ENCODE measurements at regions not wholly inside any gene's neighbourhood (a gene's known extent, or its start where the extent isn't known, plus 50 kb on each side); places are given as distances from the start of the nearest gene placed in this dataset.

GRCh38 chr14:26004342-26004741 is 593.5 kb downstream of the NOVA1 start:
- no peak for ATAC-seq
- H3K4me1 ChIP-seq, result no peaks in the 10 kb centered on the region
- intact Hi-C loops (cut with DNase I), result no loop called here
- no peak overlapping the region for H3K4me3 ChIP-seq
- H3K9me3 ChIP-seq, result no peaks in the 10 kb centered on the region
- no peak overlapping the region for H3K27ac ChIP-seq
- no peaks in the 10 kb centered on the region for H3K36me3 ChIP-seq
- TF ChIP-seq POLR2A (IDR thresholded peaks at IDR 0.05), result no peak
- no peak for TF ChIP-seq CTCF (IDR thresholded peaks at IDR 0.05)
- no peak for DNase-seq
- WGBS, 4 donors, result 84 to 92% (median 88%) methylated on average over 2 of the region's 2 CpGs
- H3K27me3 ChIP-seq, result no peaks in the 10 kb centered on the region

GRCh38 chr14:25993830-25994229 is 604.0 kb downstream of the NOVA1 start:
- no peak overlapping the region for H3K4me3 ChIP-seq
- H3K36me3 ChIP-seq, result no peaks in the 10 kb centered on the region
- no peaks in the 10 kb centered on the region for H3K27me3 ChIP-seq
- TF ChIP-seq CTCF (IDR thresholded peaks at IDR 0.05), result no peak
- no peak for TF ChIP-seq POLR2A (IDR thresholded peaks at IDR 0.05)
- no peak for DNase-seq
- ATAC-seq, result no peak
- no peaks in the 10 kb centered on the region for H3K9me3 ChIP-seq
- intact Hi-C loops (cut with DNase I), result no loop called here
- no peaks in the 10 kb centered on the region for H3K4me1 ChIP-seq
- H3K27ac ChIP-seq, result no peak overlapping the region

- H3K4me3 ChIP-seq, result no peak overlapping the region
- intact Hi-C loops (cut with DNase I), result no loop called here
Measured at GRCh38 chr14:25988536-25988935, 609.3 kb downstream of the NOVA1 start.

GRCh38 chr14:25955772-25956171 is 642.1 kb downstream of the NOVA1 start:
- Histone ChIP-seq H3K27ac (no peak overlapping the region), H3K4me3 (no peak overlapping the region), H3K9me3 (peaks cover 0 to 11% (median 0%) of the 10 kb centered on the region in 12 donors), H3K36me3 (no peaks in the 10 kb centered on the region), H3K27me3 (no peaks in the 10 kb centered on the region), H3K4me1 (no peaks in the 10 kb centered on the region)
- intact Hi-C loops (cut with DNase I), result no loop called here
- no peak for DNase-seq
- 75 to 80% (median 77%) methylated on average over 3 of the region's 3 CpGs for WGBS, 4 donors
- ATAC-seq, result no peak
- TF ChIP-seq CTCF (IDR thresholded peaks at IDR 0.05) (no peak), POLR2A (IDR thresholded peaks at IDR 0.05) (no peak)

More at GRCh38 chr14:25988536-25988935, 609.3 kb downstream of the NOVA1 start:
- Histone ChIP-seq H3K27me3 (no peaks in the 10 kb centered on the region), H3K27ac (no peak overlapping the region), H3K4me1 (no peaks in the 10 kb centered on the region), H3K36me3 (no peaks in the 10 kb centered on the region), H3K9me3 (peaks cover 0 to 21% (median 3%) of the 10 kb centered on the region in 12 donors)
- ATAC-seq, result no peak
- TF ChIP-seq CTCF (IDR thresholded peaks at IDR 0.05) (no peak), POLR2A (IDR thresholded peaks at IDR 0.05) (no peak)
- DNase-seq, result no peak
- 63 to 75% (median 69%) methylated on average over 3 of the region's 3 CpGs for WGBS, 4 donors
